ENCODE measurements at regions not wholly inside any gene's neighbourhood (a gene's known extent, or its start where the extent isn't known, plus 50 kb on each side); places are given as distances from the start of the nearest gene placed in this dataset.

DNA sequence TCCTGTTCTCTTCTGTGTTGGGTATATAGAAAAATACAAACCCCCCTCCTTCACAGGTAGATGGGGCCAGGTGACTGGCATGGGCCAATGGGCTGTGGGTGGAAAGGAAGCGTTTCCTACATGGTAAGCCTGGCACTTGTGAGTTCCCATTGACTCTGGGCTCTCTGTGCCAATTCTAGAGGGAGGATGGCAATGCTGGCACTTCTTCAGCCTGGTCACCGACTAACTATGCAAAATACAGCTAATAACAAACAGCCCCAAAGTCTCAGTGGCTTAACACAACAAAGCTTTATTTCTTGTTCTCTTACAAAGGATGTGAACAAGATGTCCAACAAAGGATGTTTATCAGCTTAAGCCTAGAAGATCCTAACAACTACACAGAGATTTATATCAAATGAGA, 258.1 kb downstream of the SYK start:
- Histone ChIP-seq H3K27me3 (ENCODE audit: insufficient read depth, low read length) (no peaks in the 10 kb centered on the region), H3K79me2 (ENCODE audit: insufficient read depth, low read length) (no peaks in the 10 kb centered on the region), H3K4me1 (ENCODE audit: insufficient read depth, low read length) (peaks cover 20% of the 10 kb centered on the region), H3K4me2 (ENCODE audit: insufficient read depth, low read length) (no peak overlapping the region), H4K20me1 (ENCODE audit: insufficient read depth, low read length) (no peaks in the 10 kb centered on the region), H3K4me3 (ENCODE audit: insufficient read depth, low read length) (no peak overlapping the region), H3K27ac (ENCODE audit: low read depth, low read length) (peak overlapping the region; percentile 84), H3K36me3 (ENCODE audit: insufficient read depth, low read length) (no peaks in the 10 kb centered on the region), H3K9me3 (ENCODE audit: low read depth, low read length) (no peaks in the 10 kb centered on the region), H2AFZ (ENCODE audit: low read length) (no peak overlapping the region)
- TF ChIP-seq, protein P1, sequence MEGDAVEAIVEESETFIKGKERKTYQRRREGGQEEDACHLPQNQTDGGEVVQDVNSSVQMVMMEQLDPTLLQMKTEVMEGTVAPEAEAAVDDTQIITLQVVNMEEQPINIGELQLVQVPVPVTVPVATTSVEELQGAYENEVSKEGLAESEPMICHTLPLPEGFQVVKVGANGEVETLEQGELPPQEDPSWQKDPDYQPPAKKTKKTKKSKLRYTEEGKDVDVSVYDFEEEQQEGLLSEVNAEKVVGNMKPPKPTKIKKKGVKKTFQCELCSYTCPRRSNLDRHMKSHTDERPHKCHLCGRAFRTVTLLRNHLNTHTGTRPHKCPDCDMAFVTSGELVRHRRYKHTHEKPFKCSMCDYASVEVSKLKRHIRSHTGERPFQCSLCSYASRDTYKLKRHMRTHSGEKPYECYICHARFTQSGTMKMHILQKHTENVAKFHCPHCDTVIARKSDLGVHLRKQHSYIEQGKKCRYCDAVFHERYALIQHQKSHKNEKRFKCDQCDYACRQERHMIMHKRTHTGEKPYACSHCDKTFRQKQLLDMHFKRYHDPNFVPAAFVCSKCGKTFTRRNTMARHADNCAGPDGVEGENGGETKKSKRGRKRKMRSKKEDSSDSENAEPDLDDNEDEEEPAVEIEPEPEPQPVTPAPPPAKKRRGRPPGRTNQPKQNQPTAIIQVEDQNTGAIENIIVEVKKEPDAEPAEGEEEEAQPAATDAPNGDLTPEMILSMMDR (IDR thresholded peaks at IDR 0.05; ENCODE audit: extremely low read depth, low read depth, low read length), result no peak
- no peak for DNase-seq (ENCODE audit: insufficient read length, low spot score, missing footprints)

- peak overlapping the region; percentile 55 for H2AFZ ChIP-seq (ENCODE audit: low read length)
- peak overlapping the region; percentile 84 for H3K27ac ChIP-seq (ENCODE audit: low read depth, low read length)
- H3K27me3 ChIP-seq (ENCODE audit: insufficient read depth, low read length), result no peaks in the 10 kb centered on the region
- H3K4me2 ChIP-seq (ENCODE audit: insufficient read depth, low read length), result peak overlapping the region; percentile 78
- no peaks in the 10 kb centered on the region for H4K20me1 ChIP-seq (ENCODE audit: insufficient read depth, low read length)
- no peaks in the 10 kb centered on the region for H3K36me3 ChIP-seq (ENCODE audit: insufficient read depth, low read length)
- peak; percentile 77 for DNase-seq (ENCODE audit: insufficient read length, low spot score, missing footprints)
- H3K4me3 ChIP-seq (ENCODE audit: insufficient read depth, low read length), result peak overlapping the region; percentile 50
- H3K9me3 ChIP-seq (ENCODE audit: low read depth, low read length), result no peaks in the 10 kb centered on the region
- TF ChIP-seq, protein P1 (IDR thresholded peaks at IDR 0.05; ENCODE audit: extremely low read depth, low read depth, low read length), result no peak
- H3K4me1 ChIP-seq (ENCODE audit: insufficient read depth, low read length), result peaks cover 20% of the 10 kb centered on the region
- H3K79me2 ChIP-seq (ENCODE audit: insufficient read depth, low read length), result no peaks in the 10 kb centered on the region
These were observed 259.1 kb downstream of the SYK start for GRCh38 chr9:91060520-91061343.

GRCh38 chr9:91061506-91061905, 259.9 kb downstream of the SYK start:
- H3K4me1 ChIP-seq (ENCODE audit: insufficient read depth, low read length), result peaks cover 20% of the 10 kb centered on the region
- no peak for DNase-seq (ENCODE audit: insufficient read length, low spot score, missing footprints)
- no peak overlapping the region for H3K4me3 ChIP-seq (ENCODE audit: insufficient read depth, low read length)
- H3K79me2 ChIP-seq (ENCODE audit: insufficient read depth, low read length), result no peaks in the 10 kb centered on the region
- no peaks in the 10 kb centered on the region for H3K36me3 ChIP-seq (ENCODE audit: insufficient read depth, low read length)
- H4K20me1 ChIP-seq (ENCODE audit: insufficient read depth, low read length), result no peaks in the 10 kb centered on the region
- H3K4me2 ChIP-seq (ENCODE audit: insufficient read depth, low read length), result peak overlapping the region; percentile 78
- no peaks in the 10 kb centered on the region for H3K27me3 ChIP-seq (ENCODE audit: insufficient read depth, low read length)
- H3K9me3 ChIP-seq (ENCODE audit: low read depth, low read length), result no peaks in the 10 kb centered on the region
- no peak overlapping the region for H2AFZ ChIP-seq (ENCODE audit: low read length)
- TF ChIP-seq, protein P1 (IDR thresholded peaks at IDR 0.05; ENCODE audit: extremely low read depth, low read depth, low read length), result no peak
- H3K27ac ChIP-seq (ENCODE audit: low read depth, low read length), result peak overlapping the region; percentile 84

DNA sequence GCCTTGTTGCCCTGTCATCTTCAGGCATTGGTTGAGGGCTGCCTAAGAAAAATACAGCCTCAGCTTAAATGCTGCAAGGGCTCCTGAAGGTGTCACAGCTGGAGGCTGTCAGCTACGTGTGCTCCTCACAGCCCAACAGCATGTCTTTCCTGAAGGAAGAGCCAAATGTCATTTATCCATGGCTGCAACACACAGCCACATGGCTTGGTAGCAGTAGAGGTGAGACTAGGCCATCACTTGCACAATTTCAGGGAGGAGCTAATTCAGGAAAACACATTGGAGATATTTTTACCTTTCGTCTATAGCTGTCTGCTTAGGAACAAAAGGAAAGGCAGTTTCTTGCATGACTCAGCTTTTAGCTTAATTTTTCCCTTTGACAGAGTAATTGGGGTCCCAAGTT, 260.7 kb downstream of the SYK start:
- Histone ChIP-seq H3K27me3 (ENCODE audit: insufficient read depth, low read length) (no peaks in the 10 kb centered on the region), H3K27ac (ENCODE audit: low read depth, low read length) (no peak overlapping the region), H3K9me3 (ENCODE audit: low read depth, low read length) (no peaks in the 10 kb centered on the region), H4K20me1 (ENCODE audit: insufficient read depth, low read length) (no peaks in the 10 kb centered on the region), H3K4me3 (ENCODE audit: insufficient read depth, low read length) (no peak overlapping the region), H2AFZ (ENCODE audit: low read length) (no peak overlapping the region), H3K4me2 (ENCODE audit: insufficient read depth, low read length) (no peak overlapping the region), H3K4me1 (ENCODE audit: insufficient read depth, low read length) (peaks cover 20% of the 10 kb centered on the region), H3K36me3 (ENCODE audit: insufficient read depth, low read length) (no peaks in the 10 kb centered on the region), H3K79me2 (ENCODE audit: insufficient read depth, low read length) (no peaks in the 10 kb centered on the region)
- DNase-seq (ENCODE audit: insufficient read length, low spot score, missing footprints), result no peak
- TF ChIP-seq, protein P1 (IDR thresholded peaks at IDR 0.05; ENCODE audit: extremely low read depth, low read depth, low read length), result no peak

Data from osteoblast (primary cell).